HEK293 (cell line): ENCODE measurements at regions not wholly inside any gene's neighbourhood (a gene's known extent, or its start where the extent isn't known, plus 50 kb on each side); places are given as distances from the start of the nearest gene placed in this dataset.

Experiments
- KLF9 ChIP-seq: fragments of 450-650 bp; formaldehyde crosslinking; IDR thresholded peaks from 2 replicates; pipeline ENCODE4 v1.5.1; 2016; ENCODE audit warnings: missing biosample characterization, missing genetic modification characterization, low read depth
- TCF7L2 ChIP-seq: IDR thresholded peaks from 2 replicates; pipeline ENCODE4 v1.6.1; 2011; ENCODE audit warnings: low read depth, mild to moderate bottlenecking, inconsistent platforms, low read length, moderate library complexity, borderline replicate concordance
- ZBTB20 ChIP-seq: fragments of 450-650 bp; formaldehyde crosslinking; IDR thresholded peaks from 2 replicates; pipeline ENCODE4 v1.5.1; 2016; ENCODE audit warnings: missing biosample characterization, missing genetic modification characterization
- ZNF223 ChIP-seq: fragments of 450-650 bp; formaldehyde crosslinking; IDR thresholded peaks from 2 replicates; pipeline ENCODE4 v1.5.1; 2016; ENCODE audit warnings: missing biosample characterization, missing genetic modification characterization
- ZNF433 ChIP-seq: fragments of 450-650 bp; formaldehyde crosslinking; IDR thresholded peaks from 2 replicates; pipeline ENCODE4 v1.5.1; 2016; ENCODE audit warnings: missing biosample characterization, missing genetic modification characterization, low read depth
- ZNF501 ChIP-seq: fragments of 450-650 bp; formaldehyde crosslinking; IDR thresholded peaks from 2 replicates; pipeline ENCODE4 v1.5.1; 2016; ENCODE audit warnings: missing biosample characterization, missing genetic modification characterization
- ZNF558 ChIP-seq: fragments of 450-650 bp; formaldehyde crosslinking; IDR thresholded peaks from 2 replicates; pipeline ENCODE4 v1.5.1; 2016; ENCODE audit warnings: missing biosample characterization, missing genetic modification characterization
- ZNF610 ChIP-seq: fragments of 450-650 bp; formaldehyde crosslinking; IDR thresholded peaks from 2 replicates; pipeline ENCODE4 v1.5.1; 2016; ENCODE audit warnings: missing biosample characterization, missing genetic modification characterization, borderline replicate concordance
- ZNF677 ChIP-seq: fragments of 450-650 bp; IDR thresholded peaks from 2 replicates; pipeline ENCODE4 v1.5.0; 2018; ENCODE audit warnings: missing biosample characterization, mild to moderate bottlenecking, missing genetic modification characterization, moderate library complexity
- ZNF76 ChIP-seq: fragments of 450-650 bp; formaldehyde crosslinking; IDR thresholded peaks from 2 replicates; pipeline ENCODE4; 2016; ENCODE audit warnings: low read depth, missing biosample characterization, missing genetic modification characterization, borderline replicate concordance
- TF ChIP-seq, protein P1 (sequence below): fragments of 450-650 bp; formaldehyde crosslinking; IDR thresholded peaks from 2 replicates; pipeline ENCODE4 v1.5.1; 2016; ENCODE audit warnings: missing biosample characterization, missing genetic modification characterization
- TF ChIP-seq, protein P2 (sequence below): fragments of 450-650 bp; formaldehyde crosslinking; IDR thresholded peaks from 2 replicates; pipeline ENCODE4 v1.5.1; 2016; ENCODE audit warnings: missing biosample characterization, missing genetic modification characterization
- TF ChIP-seq, protein P3 (sequence below): fragments of 450-650 bp; formaldehyde crosslinking; IDR thresholded peaks from 2 replicates; pipeline ENCODE4 v1.5.1; 2016; ENCODE audit warnings: missing biosample characterization, missing genetic modification characterization

DNA sequence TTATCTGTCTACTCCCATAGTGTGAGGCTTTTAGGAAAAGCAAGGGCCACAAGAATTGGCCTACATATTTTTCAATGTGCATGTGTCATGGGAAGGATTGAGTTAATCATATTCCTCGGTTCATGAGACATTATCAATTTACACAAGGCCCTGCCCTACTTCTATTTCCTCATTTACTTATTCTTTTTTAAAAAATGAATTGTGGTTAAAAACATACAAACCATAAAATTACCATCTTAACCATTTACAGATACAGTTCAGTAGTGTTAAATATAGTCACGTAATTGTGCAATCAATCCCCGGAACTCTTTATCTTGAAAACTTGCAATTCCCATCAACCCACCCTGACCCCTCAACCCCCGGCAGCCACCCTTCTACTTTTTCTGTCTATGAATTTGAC lies 284.0 kb upstream of the GADL1 start:
- TF ChIP-seq, protein P1, sequence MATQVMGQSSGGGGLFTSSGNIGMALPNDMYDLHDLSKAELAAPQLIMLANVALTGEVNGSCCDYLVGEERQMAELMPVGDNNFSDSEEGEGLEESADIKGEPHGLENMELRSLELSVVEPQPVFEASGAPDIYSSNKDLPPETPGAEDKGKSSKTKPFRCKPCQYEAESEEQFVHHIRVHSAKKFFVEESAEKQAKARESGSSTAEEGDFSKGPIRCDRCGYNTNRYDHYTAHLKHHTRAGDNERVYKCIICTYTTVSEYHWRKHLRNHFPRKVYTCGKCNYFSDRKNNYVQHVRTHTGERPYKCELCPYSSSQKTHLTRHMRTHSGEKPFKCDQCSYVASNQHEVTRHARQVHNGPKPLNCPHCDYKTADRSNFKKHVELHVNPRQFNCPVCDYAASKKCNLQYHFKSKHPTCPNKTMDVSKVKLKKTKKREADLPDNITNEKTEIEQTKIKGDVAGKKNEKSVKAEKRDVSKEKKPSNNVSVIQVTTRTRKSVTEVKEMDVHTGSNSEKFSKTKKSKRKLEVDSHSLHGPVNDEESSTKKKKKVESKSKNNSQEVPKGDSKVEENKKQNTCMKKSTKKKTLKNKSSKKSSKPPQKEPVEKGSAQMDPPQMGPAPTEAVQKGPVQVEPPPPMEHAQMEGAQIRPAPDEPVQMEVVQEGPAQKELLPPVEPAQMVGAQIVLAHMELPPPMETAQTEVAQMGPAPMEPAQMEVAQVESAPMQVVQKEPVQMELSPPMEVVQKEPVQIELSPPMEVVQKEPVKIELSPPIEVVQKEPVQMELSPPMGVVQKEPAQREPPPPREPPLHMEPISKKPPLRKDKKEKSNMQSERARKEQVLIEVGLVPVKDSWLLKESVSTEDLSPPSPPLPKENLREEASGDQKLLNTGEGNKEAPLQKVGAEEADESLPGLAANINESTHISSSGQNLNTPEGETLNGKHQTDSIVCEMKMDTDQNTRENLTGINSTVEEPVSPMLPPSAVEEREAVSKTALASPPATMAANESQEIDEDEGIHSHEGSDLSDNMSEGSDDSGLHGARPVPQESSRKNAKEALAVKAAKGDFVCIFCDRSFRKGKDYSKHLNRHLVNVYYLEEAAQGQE (tag by site-specific recombination): no peak
- TF ChIP-seq KLF9 (no peak), ZNF677 (tag by site-specific recombination) (no peak), ZBTB20 (tag by site-specific recombination) (no peak), ZNF433 (tag by site-specific recombination) (no peak), ZNF76 (tag by site-specific recombination) (no peak), ZNF610 (tag by site-specific recombination) (no peak), TCF7L2 (no peak), ZNF223 (tag by site-specific recombination) (no peak), ZNF558 (tag by site-specific recombination) (no peak), ZNF501 (no peak)
- TF ChIP-seq, protein P2, sequence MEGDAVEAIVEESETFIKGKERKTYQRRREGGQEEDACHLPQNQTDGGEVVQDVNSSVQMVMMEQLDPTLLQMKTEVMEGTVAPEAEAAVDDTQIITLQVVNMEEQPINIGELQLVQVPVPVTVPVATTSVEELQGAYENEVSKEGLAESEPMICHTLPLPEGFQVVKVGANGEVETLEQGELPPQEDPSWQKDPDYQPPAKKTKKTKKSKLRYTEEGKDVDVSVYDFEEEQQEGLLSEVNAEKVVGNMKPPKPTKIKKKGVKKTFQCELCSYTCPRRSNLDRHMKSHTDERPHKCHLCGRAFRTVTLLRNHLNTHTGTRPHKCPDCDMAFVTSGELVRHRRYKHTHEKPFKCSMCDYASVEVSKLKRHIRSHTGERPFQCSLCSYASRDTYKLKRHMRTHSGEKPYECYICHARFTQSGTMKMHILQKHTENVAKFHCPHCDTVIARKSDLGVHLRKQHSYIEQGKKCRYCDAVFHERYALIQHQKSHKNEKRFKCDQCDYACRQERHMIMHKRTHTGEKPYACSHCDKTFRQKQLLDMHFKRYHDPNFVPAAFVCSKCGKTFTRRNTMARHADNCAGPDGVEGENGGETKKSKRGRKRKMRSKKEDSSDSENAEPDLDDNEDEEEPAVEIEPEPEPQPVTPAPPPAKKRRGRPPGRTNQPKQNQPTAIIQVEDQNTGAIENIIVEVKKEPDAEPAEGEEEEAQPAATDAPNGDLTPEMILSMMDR (tag by site-specific recombination): no peak
- TF ChIP-seq, protein P3, sequence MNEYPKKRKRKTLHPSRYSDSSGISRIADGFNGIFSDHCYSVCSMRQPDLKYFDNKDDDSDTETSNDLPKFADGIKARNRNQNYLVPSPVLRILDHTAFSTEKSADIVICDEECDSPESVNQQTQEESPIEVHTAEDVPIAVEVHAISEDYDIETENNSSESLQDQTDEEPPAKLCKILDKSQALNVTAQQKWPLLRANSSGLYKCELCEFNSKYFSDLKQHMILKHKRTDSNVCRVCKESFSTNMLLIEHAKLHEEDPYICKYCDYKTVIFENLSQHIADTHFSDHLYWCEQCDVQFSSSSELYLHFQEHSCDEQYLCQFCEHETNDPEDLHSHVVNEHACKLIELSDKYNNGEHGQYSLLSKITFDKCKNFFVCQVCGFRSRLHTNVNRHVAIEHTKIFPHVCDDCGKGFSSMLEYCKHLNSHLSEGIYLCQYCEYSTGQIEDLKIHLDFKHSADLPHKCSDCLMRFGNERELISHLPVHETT (tag by site-specific recombination): no peak
